ENCODE measurements at regions not wholly inside any gene's neighbourhood (a gene's known extent, or its start where the extent isn't known, plus 50 kb on each side); places are given as distances from the start of the nearest gene placed in this dataset.

DNA sequence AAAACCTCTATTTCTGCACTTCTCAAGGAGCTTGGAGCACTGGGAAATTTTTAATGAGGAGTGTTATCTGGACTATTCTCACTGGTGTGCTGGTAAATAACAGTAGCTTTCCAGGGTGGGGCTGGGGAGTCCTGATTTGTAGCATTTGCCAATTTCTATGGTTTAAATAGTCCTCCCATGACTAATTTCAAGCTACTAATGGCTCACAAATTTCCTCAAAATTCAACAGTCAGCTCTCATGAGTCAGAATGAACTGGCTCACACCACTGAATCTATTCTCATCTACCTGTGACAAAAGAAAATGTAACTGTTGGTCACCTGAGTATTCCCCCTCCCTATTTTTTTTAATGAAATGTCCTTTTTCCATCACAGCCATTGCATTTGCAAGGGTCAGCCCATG is 449.6 kb downstream of the KIF16B start:
- DNase-seq = no peak

DNA sequence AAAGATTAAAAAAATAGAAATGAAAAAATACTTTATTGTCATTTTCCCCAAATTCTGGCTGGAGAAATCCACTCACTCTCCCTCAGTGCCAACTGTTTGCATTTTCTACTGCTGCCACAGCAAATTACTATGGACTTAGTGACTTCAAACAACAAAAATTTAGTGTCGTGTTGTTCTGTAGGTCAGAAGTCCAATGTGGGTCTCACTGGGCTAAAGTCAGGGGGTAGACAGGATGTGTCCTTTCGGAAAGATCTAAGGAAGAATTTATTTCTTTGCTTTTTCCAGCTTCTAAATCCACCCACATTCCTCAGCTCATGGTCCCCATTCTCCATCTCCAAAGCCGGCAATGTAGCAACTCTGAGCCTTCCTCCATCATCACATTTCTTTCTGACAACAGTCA is 453.3 kb downstream of the KIF16B start:
- no peak for DNase-seq

- DNase-seq = no peak
Observed at GRCh38 chr20:16115911-16116552, 457.2 kb downstream of the KIF16B start.

- no peak for DNase-seq
Observed at GRCh38 chr20:16113736-16114135, 459.5 kb downstream of the KIF16B start.

DNA sequence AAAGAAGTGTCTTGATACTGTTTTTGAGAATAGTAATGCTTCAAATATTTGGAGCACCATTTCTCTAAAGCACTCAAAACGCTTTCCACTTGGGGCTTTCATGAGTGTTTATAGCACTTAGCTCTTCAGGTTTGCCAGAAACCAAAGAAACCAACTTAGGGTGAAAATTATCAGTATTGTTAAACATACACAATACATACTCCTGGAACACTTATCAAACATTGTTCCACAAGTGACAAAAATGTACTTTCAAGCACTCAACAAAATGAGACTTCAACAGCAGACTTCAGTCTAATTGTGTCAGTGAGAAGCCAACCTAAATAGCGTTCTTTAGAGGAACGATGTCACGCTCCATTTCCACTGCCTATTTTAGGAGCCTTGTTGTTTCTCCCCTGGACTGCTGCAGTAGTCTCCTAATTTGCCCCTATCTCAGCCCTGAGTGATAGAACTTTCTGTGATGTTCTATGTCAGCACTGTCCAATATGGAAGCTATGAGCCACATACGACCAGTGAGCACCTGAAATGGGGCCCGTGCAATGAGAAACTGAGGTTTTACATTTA is 461.3 kb downstream of the KIF16B start:
- DNase-seq = no peak

DNA sequence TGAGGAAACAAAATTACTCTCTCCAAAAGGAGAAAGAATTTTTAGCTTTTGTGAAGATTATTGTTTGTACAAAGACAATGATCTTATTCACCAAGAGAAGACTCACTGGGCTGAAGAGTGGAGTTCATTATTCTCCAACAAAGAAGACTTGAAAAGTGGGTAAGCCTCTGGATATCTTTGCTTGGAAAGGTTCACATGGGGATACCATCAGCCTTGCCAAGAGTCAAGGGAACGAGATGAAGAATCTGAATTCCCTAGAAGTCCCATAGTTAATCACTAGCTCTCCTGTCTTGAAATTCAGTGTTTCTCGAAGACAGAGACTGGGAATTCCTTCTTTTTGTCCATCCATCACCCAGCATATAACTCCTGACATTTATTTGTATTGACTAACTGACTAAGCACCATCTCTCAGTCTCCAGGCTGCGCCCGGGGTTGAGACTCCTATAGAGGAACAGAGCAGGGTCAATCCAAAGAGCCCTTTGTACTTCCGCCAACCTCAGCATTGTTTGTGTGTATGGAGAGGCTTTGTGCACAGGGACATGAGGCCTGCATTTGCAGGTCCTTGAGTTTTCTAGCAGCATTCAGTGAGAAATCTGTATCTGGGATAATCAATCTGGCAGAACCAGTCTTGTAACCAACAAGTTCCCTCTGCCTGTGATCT is 461.9 kb downstream of the KIF16B start:
- DNase-seq = no peak

- DNase-seq = peak in 2 of 56 donors; percentile 1 to 4
Observed at GRCh38 chr20:16107172-16107870, 465.9 kb downstream of the KIF16B start.

GRCh38 chr20:16106191-16106849 is 466.9 kb downstream of the KIF16B start:
- no peak for DNase-seq

DNA sequence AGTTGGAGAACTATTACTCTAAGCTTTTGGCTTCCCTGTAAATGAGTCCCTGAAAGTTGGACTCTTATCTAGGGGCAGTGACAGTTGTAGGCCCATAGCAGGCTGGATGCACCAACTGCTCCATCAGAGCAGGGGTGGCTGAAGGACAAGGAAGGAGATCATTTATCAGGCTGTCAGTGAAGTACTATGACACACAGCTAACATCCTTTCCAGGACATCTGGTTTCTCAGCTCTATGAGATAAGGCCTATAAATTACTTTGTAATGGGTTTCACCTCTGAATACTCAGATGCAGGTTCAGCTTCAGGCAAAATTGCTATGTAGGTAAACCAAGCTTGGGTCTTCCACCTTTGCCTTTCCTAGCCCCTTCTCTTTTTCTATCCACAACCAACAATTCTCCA is 468.5 kb downstream of the KIF16B start:
- DNase-seq = no peak

All from nucleus accumbens (tissue), 56 donors.